Right lobe of liver (tissue), 4 donors: ENCODE measurements at regions not wholly inside any gene's neighbourhood (a gene's known extent, or its start where the extent isn't known, plus 50 kb on each side); places are given as distances from the start of the nearest gene placed in this dataset.

Experiments used
- POLR2A ChIP-seq: fragments of 450-650 bp; IDR thresholded peaks from one replicate; pipeline ENCODE4 v1.6.1; 2017; ENCODE audit warnings: antibody characterized with exemption, mild to moderate bottlenecking
- TF ChIP-seq, protein P1 (sequence below), 4 donors: fragments of 200-600 bp in 3 of 4; fragments of 450-650 bp in 1 of 4; IDR thresholded peaks; one replicate each; pipeline versions ENCODE4 v1.5.1 to v1.8.0; 2016 to 2022; ENCODE audit warnings: antibody characterized with exemption in 4 of 4, mild to moderate bottlenecking in 2 of 4
- donor health status: DM: no; HTN: no; CAD: no.
- donor health status: DM: no; HTN: no; CAD: no.
- donor health status: DM: no; HTN: yes; CAD: no.

GRCh38 chr4:162406637-162407365, 243.0 kb upstream of the FSTL5 start:
- TF ChIP-seq, protein P1, sequence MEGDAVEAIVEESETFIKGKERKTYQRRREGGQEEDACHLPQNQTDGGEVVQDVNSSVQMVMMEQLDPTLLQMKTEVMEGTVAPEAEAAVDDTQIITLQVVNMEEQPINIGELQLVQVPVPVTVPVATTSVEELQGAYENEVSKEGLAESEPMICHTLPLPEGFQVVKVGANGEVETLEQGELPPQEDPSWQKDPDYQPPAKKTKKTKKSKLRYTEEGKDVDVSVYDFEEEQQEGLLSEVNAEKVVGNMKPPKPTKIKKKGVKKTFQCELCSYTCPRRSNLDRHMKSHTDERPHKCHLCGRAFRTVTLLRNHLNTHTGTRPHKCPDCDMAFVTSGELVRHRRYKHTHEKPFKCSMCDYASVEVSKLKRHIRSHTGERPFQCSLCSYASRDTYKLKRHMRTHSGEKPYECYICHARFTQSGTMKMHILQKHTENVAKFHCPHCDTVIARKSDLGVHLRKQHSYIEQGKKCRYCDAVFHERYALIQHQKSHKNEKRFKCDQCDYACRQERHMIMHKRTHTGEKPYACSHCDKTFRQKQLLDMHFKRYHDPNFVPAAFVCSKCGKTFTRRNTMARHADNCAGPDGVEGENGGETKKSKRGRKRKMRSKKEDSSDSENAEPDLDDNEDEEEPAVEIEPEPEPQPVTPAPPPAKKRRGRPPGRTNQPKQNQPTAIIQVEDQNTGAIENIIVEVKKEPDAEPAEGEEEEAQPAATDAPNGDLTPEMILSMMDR (IDR thresholded peaks at IDR 0.05), result no peak
- TF ChIP-seq POLR2A, result no peak
